GM21526 (cell line): ENCODE measurements at regions not wholly inside any gene's neighbourhood (a gene's known extent, or its start where the extent isn't known, plus 50 kb on each side); places are given as distances from the start of the nearest gene placed in this dataset.

Source experiments
- ATAC-seq: cut with Tn5 transposase; IDR thresholded peaks from one replicate; pipeline ENCODE4 v1.9.1; 2021; ENCODE audit warnings: moderate library complexity; ENCODE audit not compliant: unreplicated experiment, low FRiP score

- no peak for ATAC-seq
Measured at GRCh38 chr2:158009399-158009798, 92.3 kb upstream of the UPP2 start.

GRCh38 chr2:158006961-158007719 is 94.5 kb upstream of the UPP2 start:
- no peak for ATAC-seq

GRCh38 chr2:158004126-158004764 is 97.4 kb upstream of the UPP2 start:
- ATAC-seq, result no peak

- no peak for ATAC-seq
Measured at GRCh38 chr2:158002079-158002478, 99.6 kb upstream of the UPP2 start.

DNA sequence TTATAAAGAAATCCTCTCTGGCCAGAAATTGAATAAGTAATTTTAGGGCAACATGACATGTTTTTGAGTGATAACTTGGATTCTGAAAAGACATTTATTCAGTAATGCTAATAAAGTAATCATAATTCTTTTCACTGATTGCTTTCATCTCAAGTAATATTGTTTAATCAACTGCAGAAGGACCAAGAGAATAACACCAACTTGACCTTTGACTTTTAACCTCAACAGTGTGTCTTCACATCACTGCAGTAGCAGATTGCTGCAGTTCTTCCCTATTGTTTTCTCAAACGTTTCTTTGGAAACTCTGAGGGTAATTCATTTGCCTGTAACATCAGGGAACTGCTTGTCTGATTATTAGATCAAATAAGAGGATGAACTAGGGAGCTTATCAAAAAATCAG is 104.9 kb upstream of the UPP2 start:
- no peak for ATAC-seq

- ATAC-seq, result no peak
Measured at GRCh38 chr2:157995117-157995516, 106.6 kb upstream of the UPP2 start.

DNA sequence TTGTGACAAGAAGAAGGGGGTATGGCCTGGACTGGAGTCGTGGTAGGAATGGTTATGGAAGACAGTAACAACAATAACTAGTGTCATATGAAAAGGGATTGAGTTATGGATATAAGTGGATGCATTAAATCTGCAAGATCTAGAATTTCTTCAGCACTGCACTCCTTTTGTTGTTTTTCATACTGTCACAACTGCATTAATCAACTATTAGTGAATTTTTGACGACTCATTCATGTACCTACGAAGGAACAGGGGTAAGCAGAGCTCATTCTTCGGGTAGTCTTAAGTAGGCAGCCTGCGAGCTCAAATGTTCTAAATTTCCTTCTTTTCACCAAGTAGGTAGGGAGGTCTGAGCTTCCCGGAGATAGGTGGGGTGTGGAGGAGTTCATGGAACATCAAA is 109.7 kb upstream of the UPP2 start:
- no peak for ATAC-seq

- no peak for ATAC-seq
Measured at GRCh38 chr2:157990173-157990572, 111.5 kb upstream of the UPP2 start.

- no peak for ATAC-seq
Measured at GRCh38 chr2:157989227-157989626, 112.4 kb upstream of the UPP2 start.

DNA sequence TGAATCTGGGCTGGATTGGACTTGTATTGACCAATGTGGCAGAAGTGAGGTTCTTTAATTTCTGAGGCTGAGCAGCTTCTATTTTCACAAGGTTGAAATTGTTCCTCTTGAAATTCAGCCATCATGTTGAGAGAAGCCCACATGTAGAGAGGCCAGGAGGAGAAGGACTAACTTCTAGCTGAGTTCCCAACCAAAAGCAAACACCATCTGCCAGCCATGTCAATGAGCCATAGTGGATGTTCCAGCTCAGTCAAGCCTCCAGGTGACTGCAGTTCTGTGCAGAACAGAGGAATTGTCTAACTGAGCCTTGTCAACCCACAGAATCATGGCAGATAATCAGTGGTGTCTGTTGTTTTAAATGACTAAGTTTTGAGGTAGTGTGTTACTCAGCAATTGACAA is 110.6 kb upstream of the ACVR1 start:
- no peak for ATAC-seq

GRCh38 chr2:157984866-157985265 is 108.7 kb upstream of the ACVR1 start:
- no peak for ATAC-seq

GRCh38 chr2:157980020-157980419 is 103.9 kb upstream of the ACVR1 start:
- no peak for ATAC-seq

DNA sequence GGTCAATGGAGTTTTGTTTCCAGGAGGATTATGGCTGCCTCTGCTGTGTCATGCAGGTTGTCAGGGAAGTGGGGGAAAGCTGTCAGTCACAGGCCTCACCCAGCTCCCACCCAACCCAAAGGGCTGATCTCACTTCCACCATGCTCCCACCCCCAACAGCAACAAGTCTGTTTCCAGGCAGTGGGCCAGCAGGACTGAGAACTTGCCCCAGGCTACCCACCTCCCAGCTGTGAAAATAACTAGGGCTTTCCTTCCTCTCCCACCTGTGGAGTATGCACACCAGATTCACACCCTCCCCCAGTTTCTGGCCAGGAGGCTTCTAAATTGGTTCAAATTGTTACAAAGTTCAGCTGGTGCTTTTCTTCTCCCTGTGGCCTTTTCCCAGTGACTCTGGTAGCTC is 95.6 kb upstream of the ACVR1 start:
- ATAC-seq, result no peak

DNA sequence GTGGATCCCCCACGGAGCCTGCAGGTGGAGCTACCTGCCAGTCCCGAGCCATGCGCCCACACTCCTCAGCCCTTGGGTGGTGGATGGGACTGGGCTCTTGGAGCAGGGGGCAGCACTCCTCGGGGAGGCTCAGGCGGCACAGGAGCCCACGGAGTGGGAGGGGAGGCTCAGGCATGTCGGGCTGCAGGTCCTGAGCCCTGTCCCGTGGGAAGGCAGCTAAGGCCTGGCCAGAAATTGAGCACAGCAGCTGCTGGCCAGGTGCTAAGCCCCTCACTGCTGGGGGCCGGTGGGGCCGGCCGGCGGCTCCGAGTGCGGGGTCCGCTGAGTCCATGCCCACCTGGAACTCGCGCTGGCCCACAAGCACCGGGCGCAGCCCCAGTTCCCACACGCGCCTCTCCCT is 91.7 kb upstream of the ACVR1 start:
- ATAC-seq, result no peak

DNA sequence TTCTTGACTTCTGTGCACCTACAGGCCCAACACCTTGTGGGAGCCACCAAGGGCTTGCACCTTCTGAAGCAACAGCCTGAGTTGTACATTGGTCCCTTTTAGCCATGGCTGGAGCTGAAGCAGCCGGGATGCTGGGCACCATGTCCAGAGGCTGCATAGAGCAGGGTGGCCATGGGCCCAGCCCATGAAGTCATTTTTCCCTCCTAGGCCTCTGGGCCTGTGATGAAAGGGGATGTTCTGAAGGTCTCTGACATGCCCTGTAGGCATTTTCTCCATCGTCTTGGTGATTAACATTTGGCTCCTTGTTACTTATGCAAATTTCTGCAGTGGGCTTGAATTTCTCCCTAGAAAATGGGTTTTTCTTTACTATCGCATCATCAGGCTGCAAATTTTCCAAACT is 83.1 kb upstream of the ACVR1 start:
- ATAC-seq, result no peak

DNA sequence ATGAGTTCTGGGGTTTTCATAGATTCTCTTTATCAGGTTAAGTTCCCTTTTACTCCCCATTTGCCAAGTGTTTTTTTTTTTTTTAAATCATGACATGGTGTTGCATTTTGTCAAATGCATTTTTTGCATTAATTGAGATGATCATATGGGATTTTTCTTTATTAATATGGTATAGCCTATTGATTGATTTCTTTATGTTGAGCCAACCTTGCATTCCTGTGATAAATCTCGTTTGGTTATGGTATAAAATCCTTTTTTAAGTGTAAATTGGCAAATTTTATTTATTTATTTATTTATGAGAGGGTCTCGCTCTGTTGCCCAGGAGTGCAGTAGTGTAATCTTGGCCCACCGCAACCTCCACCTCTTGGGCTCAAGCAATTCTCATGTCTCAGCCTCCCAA is 81.5 kb upstream of the ACVR1 start:
- ATAC-seq, result no peak

GRCh38 chr2:157952558-157952957 is 76.4 kb upstream of the ACVR1 start:
- no peak for ATAC-seq

DNA sequence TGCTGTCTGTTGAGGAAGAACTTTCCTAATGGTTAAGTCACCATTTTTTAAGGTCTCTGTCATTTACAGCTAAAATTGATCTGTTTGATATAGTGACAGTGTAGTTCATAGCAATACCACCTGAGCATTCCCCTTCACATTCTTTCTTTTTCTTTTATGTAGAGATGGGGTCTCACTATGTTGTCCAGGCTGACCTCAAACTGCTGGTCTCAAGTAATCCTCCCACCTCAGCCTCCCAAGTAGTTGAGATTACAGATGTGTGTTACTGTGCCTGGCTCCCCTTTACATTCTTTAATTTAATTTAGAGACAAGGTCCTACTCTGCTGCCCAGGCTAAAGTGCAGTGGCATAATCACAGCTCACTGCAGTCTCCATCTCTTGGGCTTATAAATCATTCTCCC is 72.7 kb upstream of the ACVR1 start:
- no peak for ATAC-seq

DNA sequence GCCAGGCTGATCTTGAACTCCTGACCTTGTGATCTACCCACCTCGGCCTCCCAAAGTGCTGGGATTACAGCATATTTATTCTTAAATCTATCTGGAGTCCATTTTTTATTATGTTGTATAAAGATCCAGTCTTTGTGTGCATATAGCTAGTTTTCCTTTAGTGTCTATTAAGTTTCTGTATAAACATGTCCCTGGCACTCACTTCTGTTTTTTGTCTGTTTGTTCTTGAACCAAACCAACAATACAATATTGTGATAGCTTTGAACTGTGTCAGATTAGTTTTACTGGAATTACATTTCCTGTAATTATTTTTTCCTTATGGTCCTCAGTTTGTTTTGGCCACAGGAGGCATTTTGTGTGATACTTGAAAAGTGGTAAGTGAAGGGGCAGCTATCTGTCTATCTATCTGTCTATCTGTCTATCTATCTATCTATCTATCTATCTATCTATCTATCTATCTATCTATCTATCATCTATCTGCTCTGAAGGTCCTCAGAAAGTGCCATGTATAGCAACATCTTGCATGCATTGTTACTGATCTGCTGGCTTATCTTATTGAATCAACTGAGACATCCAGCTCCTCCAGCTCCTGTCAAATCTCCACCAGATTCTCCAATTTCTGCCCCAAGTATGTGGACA is 70.9 kb upstream of the ACVR1 start:
- no peak for ATAC-seq

DNA sequence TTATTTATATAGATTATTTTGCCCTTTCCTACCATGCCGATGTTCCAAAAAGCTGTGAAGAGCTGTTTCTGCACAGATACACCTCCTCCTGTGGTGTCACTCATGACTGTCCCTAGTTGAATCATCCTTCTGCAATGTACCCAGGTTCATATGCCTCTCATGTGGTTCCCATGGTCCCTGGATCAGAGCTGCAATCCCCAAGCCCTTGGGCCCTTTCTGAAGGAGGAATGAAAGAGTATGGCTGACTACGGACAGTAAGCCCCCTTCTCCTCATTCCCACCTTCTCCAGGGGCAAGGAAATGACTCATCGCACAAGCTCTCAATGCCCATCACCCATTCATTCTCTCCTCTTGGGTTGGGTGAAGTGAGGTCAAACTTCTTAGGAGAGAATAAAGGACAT is 63.9 kb upstream of the ACVR1 start:
- no peak for ATAC-seq

GRCh38 chr2:157938556-157938955 is 62.4 kb upstream of the ACVR1 start:
- ATAC-seq, result no peak

GRCh38 chr2:157936406-157936805 is 60.3 kb upstream of the ACVR1 start:
- ATAC-seq, result no peak
